NCI-H1105 treated with DMSO at 0.1 percent for 48 hours (cell line): ENCODE measurements at regions not wholly inside any gene's neighbourhood (a gene's known extent, or its start where the extent isn't known, plus 50 kb on each side); places are given as distances from the start of the nearest gene placed in this dataset.

ENCODE experiments used
- DNase-seq: peaks from one replicate; lab custom pipeline; 2025; lab: John Stamatoyannopoulos, UW

- DNase-seq, result no peak
These were observed 318.8 kb downstream of the C16orf95 start for GRCh38 chr16:86998196-86999001.

DNA sequence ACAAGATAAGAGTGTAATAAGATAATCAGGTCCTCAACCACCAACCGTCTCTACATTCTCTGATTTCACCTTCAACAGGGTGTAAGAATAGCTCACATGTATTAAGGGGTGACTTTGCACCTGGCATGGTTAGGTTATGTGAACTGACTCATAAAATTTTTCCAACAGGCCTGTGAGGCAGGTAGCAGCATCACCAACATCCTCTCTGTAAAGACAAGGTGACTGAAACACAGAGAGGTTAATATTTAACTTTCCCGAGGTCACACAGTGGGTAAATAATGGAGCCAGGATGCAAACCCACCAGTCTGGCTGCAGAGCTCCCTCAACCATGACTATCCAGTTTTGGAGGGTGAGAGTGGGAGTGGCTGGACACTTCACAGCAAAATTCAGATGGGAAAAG, 317.2 kb downstream of the C16orf95 start:
- no peak for DNase-seq

GRCh38 chr16:87002717-87003413, 314.3 kb downstream of the C16orf95 start:
- no peak for DNase-seq

- no peak for DNase-seq
These were observed 313.8 kb downstream of the C16orf95 start for GRCh38 chr16:87003414-87003755.

DNA sequence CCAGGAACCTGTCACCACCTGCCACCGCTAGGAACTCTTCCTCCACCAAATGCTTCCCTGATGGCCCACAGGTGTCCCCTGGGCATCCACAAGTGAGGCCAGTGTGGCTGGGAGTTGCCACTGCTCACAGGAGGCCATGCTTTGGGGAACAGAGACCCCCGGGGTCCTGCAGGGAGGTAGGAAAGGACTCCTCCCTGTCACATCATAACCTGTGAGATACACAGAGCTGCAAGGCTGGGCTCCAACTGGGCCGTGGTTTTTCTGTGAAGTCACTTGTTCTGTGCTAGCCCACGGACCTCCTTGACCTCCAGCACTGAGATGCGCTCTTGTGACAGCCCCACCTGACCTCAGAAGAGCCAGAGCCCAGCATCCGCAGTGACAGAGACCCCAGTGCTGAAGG, 311.2 kb downstream of the C16orf95 start:
- DNase-seq, result no peak

- no peak for DNase-seq
These were observed 310.1 kb downstream of the C16orf95 start for GRCh38 chr16:87006789-87007745.

DNA sequence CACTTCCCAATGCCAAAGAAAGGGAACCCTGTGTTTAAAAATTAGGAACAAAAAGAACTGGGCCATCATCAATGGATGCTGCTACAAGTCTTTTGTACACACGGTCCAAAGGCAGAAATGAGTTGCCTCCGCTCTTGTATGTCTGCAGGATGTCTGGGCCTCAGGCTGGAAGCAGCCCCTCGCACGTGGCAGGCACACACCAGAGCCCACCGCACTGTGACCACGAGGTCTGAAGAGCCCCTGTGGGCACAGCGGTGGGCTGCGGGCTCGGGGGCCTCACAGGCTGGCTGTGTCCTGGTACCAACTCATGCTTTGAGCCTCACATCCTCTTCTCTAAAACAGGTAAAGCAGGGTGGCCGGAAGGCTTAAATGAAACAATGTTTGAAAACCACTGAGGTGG, 309.3 kb downstream of the C16orf95 start:
- no peak for DNase-seq

GRCh38 chr16:87008664-87009063, 308.5 kb downstream of the C16orf95 start:
- no peak for DNase-seq

GRCh38 chr16:87012954-87013938, 303.9 kb downstream of the C16orf95 start:
- DNase-seq, result no peak

- no peak for DNase-seq
These were observed 303.1 kb downstream of the C16orf95 start for GRCh38 chr16:87014112-87014511.

DNA sequence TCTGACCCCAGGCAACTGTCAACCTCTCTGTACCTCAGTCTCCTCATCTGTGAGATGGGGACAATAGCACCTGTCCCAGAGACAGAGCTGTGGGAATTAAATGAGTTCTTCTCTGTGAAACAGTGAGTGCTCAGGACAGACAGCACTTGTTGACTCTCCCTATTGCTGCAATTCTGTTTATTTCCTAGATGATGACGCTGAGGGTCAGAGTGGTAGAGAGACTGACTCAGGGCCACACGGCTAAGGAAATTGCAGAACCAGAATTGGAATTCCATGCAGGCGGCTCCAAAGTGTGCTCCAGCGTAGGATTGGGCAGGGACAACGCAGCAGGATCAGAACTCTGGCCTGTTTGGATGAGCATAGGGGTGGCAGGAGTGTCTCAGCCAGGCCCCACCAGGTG, 302.2 kb downstream of the C16orf95 start:
- DNase-seq, result no peak

DNA sequence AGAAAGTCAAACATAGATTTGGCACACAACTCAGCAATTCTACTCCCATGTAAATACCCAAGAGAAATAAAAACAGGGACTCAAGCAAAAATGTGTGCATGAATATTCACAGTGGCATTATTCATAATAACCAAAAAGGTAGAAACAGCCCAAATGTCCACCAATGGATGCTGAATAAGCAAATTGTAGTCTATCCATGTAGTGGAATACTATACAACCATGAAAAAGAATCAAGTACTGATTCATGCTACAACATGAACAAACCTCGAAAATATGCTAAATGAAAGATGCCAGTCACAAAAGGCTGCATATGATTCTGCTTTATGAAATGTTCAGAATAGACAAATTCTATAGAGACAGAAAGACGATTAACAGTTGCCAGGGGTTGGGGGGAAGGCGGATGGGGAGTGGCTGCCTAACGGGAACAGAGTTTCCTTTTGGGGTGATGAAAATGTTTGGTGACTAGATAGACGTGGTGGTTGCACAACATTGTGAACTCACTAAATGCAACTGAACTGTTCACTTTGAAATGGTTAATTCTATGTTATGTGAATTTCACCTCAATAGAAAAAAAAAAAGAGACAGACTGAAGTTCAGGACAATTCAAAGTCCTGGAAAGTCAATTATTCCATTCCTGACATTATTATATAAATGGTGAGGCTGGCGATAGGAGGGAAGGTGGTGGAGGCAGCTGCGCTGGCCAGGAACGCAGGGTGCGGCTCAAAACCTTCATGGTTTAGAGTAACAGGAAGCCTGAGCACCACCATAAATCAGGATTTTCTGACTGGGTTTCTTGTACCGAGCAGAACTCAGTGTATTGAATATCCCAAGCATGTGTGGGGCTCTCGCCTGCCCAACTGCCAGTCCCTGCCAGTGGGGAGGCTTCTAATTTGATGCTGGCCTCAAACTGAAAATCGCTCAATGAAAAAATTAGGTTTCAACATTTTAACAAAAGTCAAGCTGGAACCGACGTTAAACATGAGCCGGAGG, 300.9 kb downstream of the C16orf95 start:
- DNase-seq, result no peak

DNA sequence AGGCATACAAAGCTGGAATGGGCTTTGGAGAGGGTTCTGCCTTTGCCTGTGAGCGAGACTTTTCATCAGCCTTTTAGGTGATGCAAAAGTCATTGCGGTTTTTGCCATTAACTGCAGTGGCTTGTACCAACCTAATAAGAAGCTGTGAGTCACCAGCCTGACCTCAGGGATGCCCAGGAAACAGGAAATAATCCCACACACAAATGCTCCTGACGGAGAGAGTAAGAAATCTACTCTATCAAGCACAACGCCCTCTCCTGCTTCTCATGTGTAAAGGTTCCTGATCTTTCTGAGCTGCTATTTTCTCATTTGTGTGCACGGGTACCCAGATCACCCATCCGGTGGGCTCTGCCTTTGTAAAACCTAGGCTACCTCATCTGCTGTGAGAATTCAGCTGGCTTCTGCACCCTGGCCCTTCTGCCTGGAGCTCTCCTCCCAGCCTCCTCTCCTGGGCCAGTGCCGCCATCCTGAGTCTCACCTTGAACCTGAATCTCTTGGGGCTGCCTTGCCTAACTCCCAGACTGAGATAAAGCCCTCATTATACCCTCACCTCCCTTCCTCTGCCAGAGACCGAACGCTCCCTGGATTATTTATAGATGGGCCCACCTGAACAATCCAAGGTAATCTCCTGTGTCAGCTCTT, 299.7 kb downstream of the C16orf95 start:
- DNase-seq, result no peak

DNA sequence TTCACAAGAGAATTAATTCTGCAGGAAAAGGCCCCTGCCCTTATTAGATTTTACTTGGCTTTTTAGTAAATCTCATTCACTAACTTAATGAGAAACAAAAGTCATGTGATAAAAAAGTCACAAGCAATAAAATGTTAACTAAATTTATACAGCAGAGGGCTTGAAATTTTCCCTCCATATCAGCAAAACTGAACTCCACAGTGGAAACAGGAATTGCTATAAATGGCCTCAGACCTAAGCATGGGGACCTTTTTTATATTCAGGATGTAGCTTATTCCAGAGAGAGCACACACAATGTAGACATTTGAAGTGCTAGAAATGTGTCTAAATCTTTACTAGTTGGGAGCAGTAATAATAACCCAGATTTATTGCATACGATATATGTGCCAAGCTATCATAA, 291.5 kb downstream of the C16orf95 start:
- no peak for DNase-seq

DNA sequence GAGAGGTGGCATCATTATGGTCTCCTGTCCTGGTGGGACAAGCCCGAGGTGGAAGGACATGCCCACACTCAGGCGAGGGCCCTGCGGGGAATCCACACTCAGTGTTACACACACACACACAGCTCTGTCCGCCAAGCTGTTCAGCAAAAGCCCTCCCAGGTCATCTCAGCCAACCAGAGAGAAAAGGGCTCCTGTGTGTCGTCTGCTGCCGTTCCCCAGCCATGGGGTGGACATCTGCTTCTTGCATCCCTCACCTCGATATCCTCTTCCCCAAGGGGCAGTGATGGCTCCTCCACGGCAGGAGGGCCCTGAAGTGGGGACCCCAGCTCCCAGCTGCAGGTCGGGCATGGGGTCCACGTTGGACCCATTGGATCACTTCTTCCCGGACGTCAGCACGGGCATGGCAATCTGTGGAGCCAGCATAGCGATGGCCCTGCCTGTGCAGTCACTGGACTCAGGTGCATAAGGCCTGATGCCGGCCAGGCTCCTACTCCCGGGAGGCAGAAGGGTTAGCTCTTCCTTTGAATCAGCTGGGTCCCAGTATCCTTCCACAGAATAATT, 290.1 kb downstream of the C16orf95 start:
- no peak for DNase-seq

GRCh38 chr16:87028481-87029320, 288.5 kb downstream of the C16orf95 start:
- no peak for DNase-seq

- no peak for DNase-seq
These were observed 284.6 kb downstream of the C16orf95 start for GRCh38 chr16:87032554-87032953.

DNA sequence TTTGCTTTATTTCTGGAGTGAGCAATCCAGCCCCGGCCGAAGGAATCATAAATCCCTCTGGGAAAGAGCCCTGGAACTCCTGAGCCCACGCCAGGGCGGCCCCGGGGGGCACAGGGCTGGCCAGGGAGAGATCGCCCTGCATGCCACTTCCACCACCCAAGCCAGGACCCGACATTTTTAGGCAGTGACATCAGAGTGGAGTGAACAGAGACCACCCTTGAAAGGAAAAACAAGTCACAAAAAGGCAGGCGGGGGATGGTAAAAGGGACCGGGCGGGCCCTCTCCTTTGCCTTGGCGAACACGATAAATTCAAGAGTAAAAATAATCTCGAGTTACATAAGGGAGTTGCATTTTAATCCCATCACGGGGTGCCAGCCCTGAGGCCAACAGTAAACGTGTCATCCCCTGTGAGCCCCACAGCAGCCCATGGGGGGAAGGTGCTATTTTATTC, 284.1 kb downstream of the C16orf95 start:
- no peak for DNase-seq
